Rectal smooth muscle tissue (tissue), 1 donor: ENCODE measurements at regions not wholly inside any gene's neighbourhood (a gene's known extent, or its start where the extent isn't known, plus 50 kb on each side); places are given as distances from the start of the nearest gene placed in this dataset.
A peak's percentile ranks its signal among the peaks of the same experiment; 100 is the strongest.

Source experiments
- H3K27ac ChIP-seq: one replicate; pipeline ENCODE4 v1.7.0; 2013; ENCODE audit warnings: low read depth, low read length, inconsistent platforms
- H3K27me3 ChIP-seq: one replicate; pipeline ENCODE4 v1.7.0; 2013; ENCODE audit warnings: low read length; ENCODE audit not compliant: control insufficient read depth, insufficient read depth
- H3K36me3 ChIP-seq: one replicate; pipeline ENCODE4 v1.7.0; 2013; ENCODE audit warnings: low read length; ENCODE audit not compliant: control insufficient read depth, insufficient read depth
- H3K4me1 ChIP-seq: one replicate; pipeline ENCODE4 v1.7.0; 2013; ENCODE audit warnings: low read length; ENCODE audit not compliant: control insufficient read depth, insufficient read depth
- H3K4me3 ChIP-seq: one replicate; pipeline ENCODE4 v1.7.0; 2013; ENCODE audit warnings: low read length
- H3K9ac ChIP-seq: one replicate; pipeline ENCODE4 v1.7.0; 2013; ENCODE audit warnings: low read length

GRCh38 chr18:75959150-75959549, 531.6 kb upstream of the SMIM21 start:
- Histone ChIP-seq H3K4me1 (no peaks in the 10 kb centered on the region), H3K9ac (no peak overlapping the region), H3K27ac (no peak overlapping the region), H3K27me3 (no peaks in the 10 kb centered on the region), H3K4me3 (no peak overlapping the region), H3K36me3 (no peaks in the 10 kb centered on the region)

- Histone ChIP-seq H3K27me3 (no peaks in the 10 kb centered on the region), H3K9ac (no peak overlapping the region), H3K36me3 (no peaks in the 10 kb centered on the region), H3K27ac (no peak overlapping the region), H3K4me3 (no peak overlapping the region), H3K4me1 (no peaks in the 10 kb centered on the region)
Observed at GRCh38 chr18:75958683-75959082, 531.2 kb upstream of the SMIM21 start.

GRCh38 chr18:75945265-75945933, 517.9 kb upstream of the SMIM21 start:
- Histone ChIP-seq H3K27me3 (no peaks in the 10 kb centered on the region), H3K4me3 (no peak overlapping the region), H3K9ac (no peak overlapping the region), H3K4me1 (no peaks in the 10 kb centered on the region), H3K27ac (no peak overlapping the region), H3K36me3 (no peaks in the 10 kb centered on the region)

GRCh38 chr18:75937306-75937705, 509.8 kb upstream of the SMIM21 start:
- Histone ChIP-seq H3K36me3 (no peaks in the 10 kb centered on the region), H3K4me3 (no peak overlapping the region), H3K27ac (no peak overlapping the region), H3K9ac (no peak overlapping the region), H3K4me1 (no peaks in the 10 kb centered on the region), H3K27me3 (no peaks in the 10 kb centered on the region)

- no peaks in the 10 kb centered on the region for H3K27me3 ChIP-seq
Observed at GRCh38 chr18:75936862-75937261, 509.4 kb upstream of the SMIM21 start.

GRCh38 chr18:75931079-75931478, 503.6 kb upstream of the SMIM21 start:
- H3K36me3 ChIP-seq: no peaks in the 10 kb centered on the region
- H3K4me1 ChIP-seq: no peaks in the 10 kb centered on the region
- no peak overlapping the region for H3K9ac ChIP-seq
- H3K27me3 ChIP-seq: no peaks in the 10 kb centered on the region
- no peak overlapping the region for H3K4me3 ChIP-seq
- H3K27ac ChIP-seq: no peak overlapping the region

More at GRCh38 chr18:75936862-75937261, 509.4 kb upstream of the SMIM21 start:
- H3K4me1 ChIP-seq: no peaks in the 10 kb centered on the region
- H3K36me3 ChIP-seq: no peaks in the 10 kb centered on the region
- H3K9ac ChIP-seq: no peak overlapping the region
- H3K27ac ChIP-seq: no peak overlapping the region
- H3K4me3 ChIP-seq: no peak overlapping the region

- no peaks in the 10 kb centered on the region for H3K4me1 ChIP-seq
- no peaks in the 10 kb centered on the region for H3K27me3 ChIP-seq
- H3K9ac ChIP-seq: no peak overlapping the region
Observed at GRCh38 chr18:75928706-75929105, 501.2 kb upstream of the SMIM21 start.

GRCh38 chr18:75927791-75928190, 500.3 kb upstream of the SMIM21 start:
- H3K4me1 ChIP-seq: peaks cover 4% of the 10 kb centered on the region
- no peaks in the 10 kb centered on the region for H3K36me3 ChIP-seq
- H3K27me3 ChIP-seq: no peaks in the 10 kb centered on the region
- H3K9ac ChIP-seq: no peak overlapping the region
- H3K4me3 ChIP-seq: no peak overlapping the region
- H3K27ac ChIP-seq: no peak overlapping the region

More at GRCh38 chr18:75928706-75929105, 501.2 kb upstream of the SMIM21 start:
- Histone ChIP-seq H3K36me3 (no peaks in the 10 kb centered on the region), H3K27ac (no peak overlapping the region), H3K4me3 (no peak overlapping the region)

- no peaks in the 10 kb centered on the region for H3K27me3 ChIP-seq
- H3K4me1 ChIP-seq: peaks cover 7% of the 10 kb centered on the region
- H3K4me3 ChIP-seq: no peak overlapping the region
- no peak overlapping the region for H3K9ac ChIP-seq
- H3K36me3 ChIP-seq: no peaks in the 10 kb centered on the region
- H3K27ac ChIP-seq: no peak overlapping the region
Observed at GRCh38 chr18:75926811-75927210, 499.3 kb upstream of the SMIM21 start.

GRCh38 chr18:75923169-75923568, 495.7 kb upstream of the SMIM21 start:
- no peak overlapping the region for H3K9ac ChIP-seq
- no peaks in the 10 kb centered on the region for H3K27me3 ChIP-seq
- H3K36me3 ChIP-seq: no peaks in the 10 kb centered on the region
- no peak overlapping the region for H3K4me3 ChIP-seq
- peak overlapping the region; percentile 33 for H3K27ac ChIP-seq
- peaks cover 7% of the 10 kb centered on the region for H3K4me1 ChIP-seq

- Histone ChIP-seq H3K27me3 (no peaks in the 10 kb centered on the region), H3K9ac (no peak overlapping the region), H3K27ac (no peak overlapping the region), H3K4me1 (peaks cover 4% of the 10 kb centered on the region), H3K4me3 (peak overlapping the region; percentile 55), H3K36me3 (no peaks in the 10 kb centered on the region)
Observed at GRCh38 chr18:75916624-75916982, 489.1 kb upstream of the SMIM21 start.

- H3K9ac ChIP-seq: peak overlapping the region; percentile 19
Observed at GRCh38 chr18:75915941-75916623, 488.6 kb upstream of the SMIM21 start.

GRCh38 chr18:75912829-75913228, 485.3 kb upstream of the SMIM21 start:
- Histone ChIP-seq H3K9ac (no peak overlapping the region), H3K27ac (no peak overlapping the region), H3K36me3 (no peaks in the 10 kb centered on the region), H3K4me3 (no peak overlapping the region), H3K27me3 (no peaks in the 10 kb centered on the region), H3K4me1 (peaks cover 4% of the 10 kb centered on the region)

More at GRCh38 chr18:75915941-75916623, 488.6 kb upstream of the SMIM21 start:
- Histone ChIP-seq H3K27me3 (no peaks in the 10 kb centered on the region), H3K4me1 (peaks cover 4% of the 10 kb centered on the region), H3K4me3 (peak overlapping the region; percentile 55), H3K27ac (no peak overlapping the region), H3K36me3 (no peaks in the 10 kb centered on the region)
